Testis (tissue), 2 donors: ENCODE measurements at regions not wholly inside any gene's neighbourhood (a gene's known extent, or its start where the extent isn't known, plus 50 kb on each side); places are given as distances from the start of the nearest gene placed in this dataset.

Source experiments
- DNase-seq: peaks from one replicate; pipeline ENCODE4 v3.0.0-alpha.2; 2019
- H3K27ac ChIP-seq, 2 donors: fragments of 200-600 bp; sonication (generic); one replicate each; pipeline ENCODE4 v1.5.1; 2019
- H3K27me3 ChIP-seq: fragments of 200-600 bp; sonication (generic); one replicate; pipeline ENCODE4 v1.5.1; 2019
- H3K36me3 ChIP-seq: fragments of 200-600 bp; sonication (generic); one replicate; pipeline ENCODE4 v1.5.1; 2017; ENCODE audit warnings: low read depth; ENCODE audit errors: missing control alignments
- H3K4me1 ChIP-seq: fragments of 200-600 bp; sonication (generic); one replicate; pipeline ENCODE4 v1.5.1; 2019
- H3K4me3 ChIP-seq, 2 donors: fragments of 200-600 bp; sonication (generic); one replicate each; pipeline ENCODE4 v1.5.1; 2017 to 2019
- H3K9me3 ChIP-seq: fragments of 200-600 bp; sonication (generic); one replicate; pipeline ENCODE4 v1.5.1; 2017
- CTCF ChIP-seq, 3 experiments: fragments of 450-650 bp in 2 of 3; fragments of 200-600 bp in 1 of 3; sonication (generic) in 1 of 3; IDR thresholded peaks; one replicate each; pipeline ENCODE4 v1.5.1; 2016 to 2019; ENCODE audit warnings: antibody characterized with exemption in 3 of 3, mild to moderate bottlenecking in 2 of 3, moderate library complexity in 1 of 3
- POLR2A ChIP-seq: fragments of 450-650 bp; IDR thresholded peaks from one replicate; pipeline ENCODE4 v1.6.1; 2017; ENCODE audit warnings: antibody characterized with exemption, mild to moderate bottlenecking, moderate library complexity
- WGBS, 2 donors: methylation state at CpG; one replicate each; pipeline ENCODE4 v1.1.5; 2018; 5-methylcytosine and 5-hydroxymethylcytosine counted together
- intact Hi-C: fragments of 100-400 bp; cut with DNase I; formaldehyde crosslinking; loops from one replicate; pipeline ENCODE4 v1.15.1; 2023; ENCODE audit warnings: low total_unique reads

DNA sequence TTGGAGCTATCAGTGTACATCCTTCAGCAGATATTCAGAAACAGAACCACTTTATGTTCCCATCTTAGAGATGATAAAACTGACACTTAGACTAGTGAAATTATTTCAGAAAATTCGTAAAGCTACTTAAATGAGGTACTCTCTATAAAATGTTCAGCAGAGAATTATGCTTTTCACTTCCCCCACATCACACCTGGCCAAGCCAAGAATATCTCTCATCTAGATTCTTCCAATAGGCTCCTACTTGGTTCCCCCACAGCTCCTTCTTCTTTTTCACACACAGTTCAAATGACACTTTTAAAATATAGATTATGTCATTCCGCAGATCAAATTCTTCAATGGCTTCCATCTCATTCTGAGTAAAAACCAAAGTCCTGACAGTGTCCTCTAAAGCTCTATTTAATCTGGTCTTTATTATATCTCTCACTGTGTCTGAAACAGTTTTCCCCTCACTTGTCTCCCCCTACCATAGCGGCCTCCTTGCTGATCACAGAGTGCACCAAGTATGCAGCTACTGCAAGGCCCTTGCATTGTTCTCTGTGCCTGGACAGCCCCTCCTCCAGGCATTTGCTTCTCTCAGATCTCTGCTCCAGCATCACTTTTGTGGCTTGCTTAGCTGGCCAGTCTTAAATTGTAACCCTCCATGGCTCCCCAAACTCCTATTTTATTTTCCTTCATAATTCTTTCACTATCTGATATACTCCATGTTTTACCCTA lies 736.8 kb upstream of the USP15 start:
- intact Hi-C loops, result no loop called here
- 89 to 90% methylated on average over 3 of the region's 3 CpGs for WGBS, 2 donors
- no peaks in the 10 kb centered on the region for H3K9me3 ChIP-seq
- H3K27me3 ChIP-seq, result no peaks in the 10 kb centered on the region
- no peaks in the 10 kb centered on the region for H3K4me1 ChIP-seq
- DNase-seq, result no peak
- TF ChIP-seq POLR2A (no peak), CTCF (IDR thresholded peaks at IDR 0.05) (no peak)
- no peak overlapping the region for H3K4me3 ChIP-seq
- no peak overlapping the region for H3K27ac ChIP-seq
- H3K36me3 ChIP-seq, result no peaks in the 10 kb centered on the region

GRCh38 chr12:61524851-61525250 lies 735.4 kb upstream of the USP15 start:
- no peaks in the 10 kb centered on the region for H3K9me3 ChIP-seq
- H3K27ac ChIP-seq, result no peak overlapping the region
- no peaks in the 10 kb centered on the region for H3K36me3 ChIP-seq
- H3K4me1 ChIP-seq, result no peaks in the 10 kb centered on the region
- intact Hi-C loops, result no loop called here
- WGBS, 2 donors, result 71 to 75% methylated on average over 2 of the region's 2 CpGs
- H3K27me3 ChIP-seq, result no peaks in the 10 kb centered on the region
- no peak for DNase-seq
- TF ChIP-seq POLR2A (no peak), CTCF (IDR thresholded peaks at IDR 0.05) (no peak)
- H3K4me3 ChIP-seq, result no peak overlapping the region

DNA sequence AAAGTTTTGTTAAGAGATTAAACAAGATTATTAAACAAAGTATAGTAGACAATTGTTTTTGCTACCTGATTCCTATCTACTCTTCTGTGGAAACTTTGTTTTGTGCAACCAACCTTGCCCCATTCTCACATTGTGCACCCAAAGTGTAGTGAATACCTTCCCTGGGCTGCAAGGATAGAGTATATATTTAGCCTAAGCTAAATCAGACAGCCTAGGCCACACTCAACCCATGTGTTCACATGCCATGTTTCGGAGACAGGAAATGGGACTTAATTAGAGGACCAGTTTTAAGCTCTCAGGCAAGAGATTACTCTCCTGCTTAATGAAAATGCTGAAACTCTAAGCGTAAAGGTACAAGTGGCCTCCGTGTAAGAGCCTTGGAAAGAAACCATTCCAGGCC lies 734.9 kb upstream of the USP15 start:
- no peaks in the 10 kb centered on the region for H3K9me3 ChIP-seq
- 79% methylated on average over 3 of the region's 3 CpGs for WGBS, 2 donors
- no peak for DNase-seq
- H3K4me3 ChIP-seq, result no peak overlapping the region
- TF ChIP-seq CTCF (IDR thresholded peaks at IDR 0.05), result no peak
- TF ChIP-seq POLR2A, result no peak
- no peak overlapping the region for H3K27ac ChIP-seq
- no peaks in the 10 kb centered on the region for H3K4me1 ChIP-seq
- H3K27me3 ChIP-seq, result no peaks in the 10 kb centered on the region
- H3K36me3 ChIP-seq, result no peaks in the 10 kb centered on the region
- intact Hi-C loops, result no loop called here

DNA sequence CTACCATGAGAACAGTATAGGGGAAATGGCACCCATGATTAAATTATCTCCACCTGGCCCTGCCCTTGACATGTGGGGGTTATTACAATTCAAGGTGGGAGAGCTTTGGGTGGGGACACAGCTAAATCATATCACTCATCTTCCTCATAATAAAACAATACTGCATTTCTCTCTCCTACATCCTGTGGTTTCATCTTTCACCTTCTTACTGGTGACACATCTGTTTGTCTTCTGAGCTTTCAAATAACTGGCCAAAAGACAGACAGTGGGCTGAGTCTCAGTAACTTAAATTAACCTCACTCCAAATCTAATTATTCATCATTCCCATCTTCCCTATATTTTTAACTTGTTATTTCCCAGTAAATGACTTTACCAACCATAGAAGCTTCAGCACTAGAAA lies 729.7 kb upstream of the USP15 start:
- no peaks in the 10 kb centered on the region for H3K27me3 ChIP-seq
- H3K27ac ChIP-seq, result no peak overlapping the region
- no peaks in the 10 kb centered on the region for H3K36me3 ChIP-seq
- no peak for DNase-seq
- H3K4me3 ChIP-seq, result no peak overlapping the region
- intact Hi-C loops, result no loop called here
- H3K9me3 ChIP-seq, result no peaks in the 10 kb centered on the region
- no peaks in the 10 kb centered on the region for H3K4me1 ChIP-seq
- TF ChIP-seq POLR2A, result no peak
- TF ChIP-seq CTCF (IDR thresholded peaks at IDR 0.05), result no peak

GRCh38 chr12:61531195-61531594 lies 729.0 kb upstream of the USP15 start:
- WGBS, 2 donors, result 75 to 78% methylated on average over 4 of the region's 4 CpGs
- Histone ChIP-seq H3K4me3 (no peak overlapping the region), H3K36me3 (no peaks in the 10 kb centered on the region), H3K9me3 (no peaks in the 10 kb centered on the region), H3K4me1 (no peaks in the 10 kb centered on the region), H3K27me3 (no peaks in the 10 kb centered on the region), H3K27ac (no peak overlapping the region)
- intact Hi-C loops, result no loop called here
- TF ChIP-seq POLR2A (no peak), CTCF (IDR thresholded peaks at IDR 0.05) (no peak)
- DNase-seq, result no peak
